NCI-H345 (cell line): ENCODE measurements at regions not wholly inside any gene's neighbourhood (a gene's known extent, or its start where the extent isn't known, plus 50 kb on each side); places are given as distances from the start of the nearest gene placed in this dataset.

Source experiments
- DNase-seq: peaks from one replicate; lab custom pipeline; 2025; lab: John Stamatoyannopoulos, UW

- DNase-seq: no peak
Measured at GRCh38 chr11:45063669-45064068, 82.8 kb upstream of the PRDM11 start.

GRCh38 chr11:45067966-45068365 is 78.5 kb upstream of the PRDM11 start:
- DNase-seq: no peak

GRCh38 chr11:45071232-45071631 is 75.2 kb upstream of the PRDM11 start:
- DNase-seq: no peak

GRCh38 chr11:45073685-45074141 is 72.7 kb upstream of the PRDM11 start:
- no peak for DNase-seq

GRCh38 chr11:45075519-45075918 is 70.9 kb upstream of the PRDM11 start:
- DNase-seq: no peak

- DNase-seq: no peak
Measured at GRCh38 chr11:45075952-45076351, 70.5 kb upstream of the PRDM11 start.

- no peak for DNase-seq
Measured at GRCh38 chr11:45076761-45077160, 69.7 kb upstream of the PRDM11 start.

- no peak for DNase-seq
Measured at GRCh38 chr11:45078236-45079074, 68.0 kb upstream of the PRDM11 start.

GRCh38 chr11:45079075-45079444 is 67.4 kb upstream of the PRDM11 start:
- DNase-seq: no peak

GRCh38 chr11:45079567-45079942 is 66.9 kb upstream of the PRDM11 start:
- no peak for DNase-seq

GRCh38 chr11:45079943-45080719 is 66.3 kb upstream of the PRDM11 start:
- peak; percentile 21 for DNase-seq

- DNase-seq: no peak
Measured at GRCh38 chr11:45082744-45083543, 63.5 kb upstream of the PRDM11 start.

GRCh38 chr11:45083544-45084087 is 62.8 kb upstream of the PRDM11 start:
- peak; percentile 24 for DNase-seq

- no peak for DNase-seq
Measured at GRCh38 chr11:45085646-45086501, 60.6 kb upstream of the PRDM11 start.

GRCh38 chr11:45086526-45086925 is 59.9 kb upstream of the PRDM11 start:
- no peak for DNase-seq

- DNase-seq: peak; percentile 64
Measured at GRCh38 chr11:45087086-45087899, 59.1 kb upstream of the PRDM11 start.

- no peak for DNase-seq
Measured at GRCh38 chr11:45087900-45088160, 58.6 kb upstream of the PRDM11 start.

- DNase-seq: no peak
Measured at GRCh38 chr11:45089251-45089650, 57.2 kb upstream of the PRDM11 start.

GRCh38 chr11:45089676-45090499 is 56.6 kb upstream of the PRDM11 start:
- no peak for DNase-seq

- no peak for DNase-seq
Measured at GRCh38 chr11:45090607-45091006, 55.8 kb upstream of the PRDM11 start.
